Uterus (tissue), 3 donors: ENCODE measurements at regions not wholly inside any gene's neighbourhood (a gene's known extent, or its start where the extent isn't known, plus 50 kb on each side); places are given as distances from the start of the nearest gene placed in this dataset.

Experiments used
- DNase-seq, 2 donors: peaks; one replicate each; pipeline ENCODE4 v3.0.0-alpha.2; 2019 to 2020
- H3K27ac ChIP-seq, 2 donors: fragments of 200-600 bp; sonication (generic); 1 replicate in 1 of 2; 2 replicates in 1 of 2; pipeline ENCODE4 v1.5.1; 2016 to 2018
- H3K27me3 ChIP-seq, 2 donors: fragments of 200-600 bp; sonication (generic); one replicate each; pipeline ENCODE4 v1.5.1; 2018 to 2019; ENCODE audit warnings: control low read depth in 1 of 2
- H3K36me3 ChIP-seq, 2 donors: fragments of 200-600 bp; sonication (generic); one replicate each; pipeline ENCODE4 v1.5.1; 2019; ENCODE audit warnings: control low read depth in 1 of 2
- H3K4me1 ChIP-seq, 2 donors: fragments of 200-600 bp; sonication (generic); one replicate each; pipeline ENCODE4 v1.5.1; 2018 to 2019; ENCODE audit warnings: control low read depth in 1 of 2
- H3K4me3 ChIP-seq, 2 donors: fragments of 200-600 bp; sonication (generic); 1 replicate in 1 of 2; 2 replicates in 1 of 2; pipeline ENCODE4 v1.5.1; 2018 to 2019; ENCODE audit warnings: mild to moderate bottlenecking in 1 of 2
- H3K9me3 ChIP-seq, 2 donors: fragments of 200-600 bp; sonication (generic); one replicate each; pipeline ENCODE4 v1.5.1; 2019; ENCODE audit warnings: control low read depth in 1 of 2
- CTCF ChIP-seq, 4 experiments: fragments of 200-600 bp in 2 of 4; fragments of 450-650 bp in 2 of 4; sonication (generic) in 2 of 4; IDR thresholded peaks; one replicate each; pipeline ENCODE4 v1.5.1; 2016 to 2019; ENCODE audit warnings: antibody characterized with exemption in 4 of 4, mild to moderate bottlenecking in 2 of 4, moderate library complexity in 1 of 4
- POLR2A ChIP-seq, 2 donors: fragments of 450-650 bp; IDR thresholded peaks; one replicate each; pipeline ENCODE4 v1.6.1; 2016; ENCODE audit warnings: antibody characterized with exemption in 2 of 2, mild to moderate bottlenecking in 1 of 2, moderate library complexity in 1 of 2
- intact Hi-C: fragments of 100-400 bp; cut with DNase I; formaldehyde crosslinking; loops from one replicate; pipeline ENCODE4 v1.15.1; 2023; ENCODE audit warnings: low total_unique reads
- donor health status: DM: yes; HTN: yes; CAD: no.

DNA sequence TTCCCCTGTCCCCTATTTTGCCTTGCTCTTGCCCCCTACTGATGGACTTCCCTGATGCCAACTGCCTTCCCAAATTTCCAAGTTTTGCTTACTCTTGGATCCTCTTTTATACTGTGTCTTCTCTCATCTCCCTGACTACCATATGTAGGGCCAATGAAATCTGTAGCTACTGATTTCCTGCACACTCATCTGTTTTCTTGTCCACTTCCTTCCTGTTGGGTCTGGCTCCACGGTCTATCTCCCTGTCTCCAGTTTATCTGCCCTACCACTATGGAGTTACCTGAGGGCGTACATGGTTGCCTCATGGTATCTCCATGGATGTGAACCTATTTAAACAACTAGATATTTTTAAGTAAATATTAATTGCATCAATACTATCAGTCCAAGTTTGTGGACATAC is 140.3 kb upstream of the MCHR2 start:
- no peak for DNase-seq
- intact Hi-C loops: no loop called here
- Histone ChIP-seq H3K36me3 (no peaks in the 10 kb centered on the region), H3K27ac (no peak overlapping the region), H3K4me3 (no peak overlapping the region), H3K27me3 (no peaks in the 10 kb centered on the region), H3K4me1 (no peaks in the 10 kb centered on the region), H3K9me3 (no peaks in the 10 kb centered on the region)
- no peak for TF ChIP-seq CTCF (IDR thresholded peaks at IDR 0.05)

GRCh38 chr6:100132005-100132404 is 138.0 kb upstream of the MCHR2 start:
- Histone ChIP-seq H3K36me3 (no peaks in the 10 kb centered on the region), H3K4me3 (no peak overlapping the region), H3K27ac (no peak overlapping the region), H3K27me3 (no peaks in the 10 kb centered on the region), H3K4me1 (no peaks in the 10 kb centered on the region), H3K9me3 (no peaks in the 10 kb centered on the region)
- no peak for TF ChIP-seq CTCF (IDR thresholded peaks at IDR 0.05)
- no peak for TF ChIP-seq POLR2A (IDR thresholded peaks at IDR 0.05)
- intact Hi-C loops: no loop called here
- DNase-seq: no peak

- Histone ChIP-seq H3K27ac (no peak overlapping the region), H3K4me1 (no peaks in the 10 kb centered on the region), H3K27me3 (no peaks in the 10 kb centered on the region), H3K9me3 (no peaks in the 10 kb centered on the region), H3K4me3 (no peak overlapping the region), H3K36me3 (no peaks in the 10 kb centered on the region)
- intact Hi-C loops: no loop called here
- TF ChIP-seq CTCF (IDR thresholded peaks at IDR 0.05): no peak
- TF ChIP-seq POLR2A (IDR thresholded peaks at IDR 0.05): no peak
- no peak for DNase-seq
Observed at GRCh38 chr6:100130630-100131029, 136.6 kb upstream of the MCHR2 start.

- Histone ChIP-seq H3K4me3 (no peak overlapping the region), H3K27me3 (no peaks in the 10 kb centered on the region), H3K36me3 (no peaks in the 10 kb centered on the region), H3K9me3 (no peaks in the 10 kb centered on the region), H3K4me1 (no peaks in the 10 kb centered on the region), H3K27ac (no peak overlapping the region)
- intact Hi-C loops: no loop called here
- no peak for TF ChIP-seq CTCF (IDR thresholded peaks at IDR 0.05)
- no peak for TF ChIP-seq POLR2A (IDR thresholded peaks at IDR 0.05)
- DNase-seq: no peak
Observed at GRCh38 chr6:100126790-100127484, 132.9 kb upstream of the MCHR2 start.

- intact Hi-C loops: no loop called here
- Histone ChIP-seq H3K36me3 (no peaks in the 10 kb centered on the region), H3K4me1 (no peaks in the 10 kb centered on the region), H3K27me3 (no peaks in the 10 kb centered on the region), H3K9me3 (no peaks in the 10 kb centered on the region), H3K27ac (no peak overlapping the region), H3K4me3 (no peak overlapping the region)
- TF ChIP-seq CTCF (IDR thresholded peaks at IDR 0.05): no peak
- TF ChIP-seq POLR2A (IDR thresholded peaks at IDR 0.05): no peak
- no peak for DNase-seq
Observed at GRCh38 chr6:100121854-100122609, 128.0 kb upstream of the MCHR2 start.
